SK-N-SH (cell line): ENCODE measurements at regions not wholly inside any gene's neighbourhood (a gene's known extent, or its start where the extent isn't known, plus 50 kb on each side); places are given as distances from the start of the nearest gene placed in this dataset.

Source experiments
- CTCF ChIA-PET: fragments of 300-600, 350-600 bp; formaldehyde crosslinking; extraction: SDS; loops from one replicate; lab custom pipeline; 2021; lab: Yijun Ruan, JAX
- POLR2A ChIA-PET: fragments of 350-600 bp; sonication (Branson Sonifier 250); formaldehyde crosslinking; extraction: SDS; loops from one replicate; lab custom pipeline; 2020; ENCODE audit warnings: antibody characterized with exemption, inconsistent platforms; lab: Yijun Ruan, JAX
- DNase-seq: peaks from one replicate; pipeline ENCODE4 v3.0.0; 2012
- H2AFZ ChIP-seq: fragments of 200-600 bp; sonication (generic); 2 replicates; pipeline ENCODE4 v1.8.1; 2016; ENCODE audit warnings: antibody characterized with exemption, mild to moderate bottlenecking, low read depth
- H3F3A ChIP-seq: fragments of 200-600 bp; sonication (generic); replicated peaks from 2 replicates; pipeline ENCODE3; 2016; ENCODE audit warnings: antibody characterized with exemption, mild to moderate bottlenecking; ENCODE audit not compliant: insufficient read depth
- H3K27ac ChIP-seq, 2 experiments: fragments of 200-500 bp in 1 of 2; fragments of 200-600 bp in 1 of 2; sonication (Bioruptor generic) in 1 of 2; sonication (generic), shearing (Covaris generic) in 1 of 2; 2 replicates each; pipeline versions ENCODE4 v1.5.1 to v1.6.1; 2014 to 2016; ENCODE audit warnings: low read depth in 2 of 2, inconsistent platforms in 1 of 2, low read length in 1 of 2, mild to moderate bottlenecking in 1 of 2, mixed read lengths in 1 of 2
- H3K27me3 ChIP-seq: fragments of 200-600 bp; sonication (generic), shearing (Covaris generic); 2 replicates; pipeline ENCODE4 v1.6.1; 2016; ENCODE audit warnings: mixed run types; ENCODE audit not compliant: insufficient read depth
- H3K36me3 ChIP-seq, 2 experiments: fragments of 200-500 bp in 1 of 2; fragments of 200-600 bp in 1 of 2; sonication (Bioruptor generic) in 1 of 2; sonication (generic) in 1 of 2; replicated peaks in 1 of 2; 2 replicates each; pipeline versions ENCODE3 to v1.5.1; 2014 to 2016; ENCODE audit warnings: low read length in 1 of 2, mild to moderate bottlenecking in 1 of 2; ENCODE audit not compliant: insufficient read depth in 2 of 2, control insufficient read depth in 1 of 2
- H3K4me1 ChIP-seq, 2 experiments: fragments of 200-500 bp in 1 of 2; fragments of 200-600 bp in 1 of 2; sonication (Bioruptor generic) in 1 of 2; sonication (generic), shearing (Covaris generic) in 1 of 2; 2 replicates each; pipeline versions ENCODE4 v1.5.1 to v1.6.1; 2014 to 2016; ENCODE audit warnings: low read depth in 1 of 2, low read length in 1 of 2, mixed run types in 1 of 2; ENCODE audit not compliant: insufficient read depth in 2 of 2, control insufficient read depth in 1 of 2
- H3K4me2 ChIP-seq: fragments of 200-600 bp; sonication (generic), shearing (Covaris generic); 2 replicates; pipeline ENCODE4 v1.6.1; 2017; ENCODE audit warnings: mixed run types
- H3K4me3 ChIP-seq, 2 experiments: fragments of 200-500 bp in 1 of 2; fragments of 200-600 bp in 1 of 2; sonication (Bioruptor generic) in 1 of 2; sonication (generic), shearing (Covaris generic) in 1 of 2; 2 replicates each; pipeline versions ENCODE4 v1.5.1 to v1.8.1; 2014 to 2016; ENCODE audit warnings: low read depth in 2 of 2, inconsistent platforms in 1 of 2, low read length in 1 of 2, mild to moderate bottlenecking in 1 of 2, mixed read lengths in 1 of 2, moderate library complexity in 1 of 2
- H3K79me2 ChIP-seq: fragments of 200-600 bp; sonication (generic); 2 replicates; pipeline ENCODE4 v1.8.1; 2017; ENCODE audit warnings: mild to moderate bottlenecking; ENCODE audit not compliant: insufficient read depth
- H3K9ac ChIP-seq: fragments of 200-600 bp; sonication (generic); 2 replicates; pipeline ENCODE4 v1.6.1; 2017; ENCODE audit warnings: mixed run types
- H3K9me2 ChIP-seq: fragments of 200-600 bp; sonication (generic); 2 replicates; pipeline ENCODE4 v1.6.1; 2017; ENCODE audit warnings: mixed run types
- H3K9me3 ChIP-seq: fragments of 200-600 bp; sonication (generic); 2 replicates; pipeline ENCODE4 v1.6.1; 2017; ENCODE audit warnings: mixed run types, mild to moderate bottlenecking, moderate library complexity
- H4K20me1 ChIP-seq: fragments of 200-600 bp; sonication (generic); 2 replicates; pipeline ENCODE4 v1.6.1; 2017; ENCODE audit warnings: mild to moderate bottlenecking, mixed run types; ENCODE audit not compliant: insufficient read depth
- CHD2 ChIP-seq: fragments of 150-350 bp; IDR thresholded peaks from 2 replicates; pipeline ENCODE4 v1.6.1; 2018; ENCODE audit warnings: low read length; ENCODE audit not compliant: partially characterized antibody
- EZH2phosphoT487 ChIP-seq: fragments of 200-600 bp; sonication (generic); IDR thresholded peaks from 2 replicates; pipeline ENCODE4 v1.6.1; 2017; ENCODE audit warnings: low read depth, mixed run types, mild to moderate bottlenecking, antibody characterized with exemption, moderate library complexity, borderline replicate concordance
- FOSL2 ChIP-seq: IDR thresholded peaks from 2 replicates; pipeline ENCODE4 v1.4.0; 2012; ENCODE audit warnings: low read depth, mild to moderate bottlenecking, moderate library complexity, borderline replicate concordance
- FOXJ3 ChIP-seq: sonication (generic); formaldehyde crosslinking; IDR thresholded peaks from 2 replicates; pipeline ENCODE4 v1.5.1; 2020; ENCODE audit warnings: mild to moderate bottlenecking, missing genetic modification reagents
- NRF1 ChIP-seq: IDR thresholded peaks from 2 replicates; pipeline ENCODE4 v1.6.1; 2012; ENCODE audit warnings: low read depth, mild to moderate bottlenecking, low read length
- POLR2AphosphoS5 ChIP-seq: IDR thresholded peaks from 2 replicates; pipeline ENCODE4 v1.6.1; 2012; ENCODE audit warnings: low read depth, low read length
- RAD21 ChIP-seq: IDR thresholded peaks from 2 replicates; pipeline ENCODE4 v1.6.1; 2012; ENCODE audit warnings: mild to moderate bottlenecking, low read length
- REST ChIP-seq: IDR thresholded peaks from 2 replicates; pipeline ENCODE4 v1.6.1; 2012; ENCODE audit warnings: mild to moderate bottlenecking, low read depth, low read length, moderate library complexity
- RFX5 ChIP-seq: IDR thresholded peaks from 2 replicates; pipeline ENCODE4 v1.6.1; 2012; ENCODE audit warnings: mild to moderate bottlenecking, improper control_type of control experiment, low read length
- SIN3A ChIP-seq: IDR thresholded peaks from 2 replicates; pipeline ENCODE4 v1.6.1; 2012; ENCODE audit warnings: low read depth, mild to moderate bottlenecking, low read length, moderate library complexity, borderline replicate concordance
- SMC3 ChIP-seq: IDR thresholded peaks from 2 replicates; pipeline ENCODE4 v1.6.1; 2012; ENCODE audit warnings: low read depth, low read length, improper control_type of control experiment
- TAF1 ChIP-seq: IDR thresholded peaks from 2 replicates; pipeline ENCODE4 v1.6.1; 2012; ENCODE audit warnings: low read depth, mild to moderate bottlenecking, low read length, moderate library complexity, borderline replicate concordance
- TCF12 ChIP-seq: IDR thresholded peaks from 2 replicates; pipeline ENCODE4 v1.4.0; 2012
- TEAD4 ChIP-seq: IDR thresholded peaks from 2 replicates; pipeline ENCODE4 v1.4.0; 2012; ENCODE audit warnings: mild to moderate bottlenecking, borderline replicate concordance; ENCODE audit not compliant: insufficient read depth
- USF1 ChIP-seq: IDR thresholded peaks from 2 replicates; pipeline ENCODE4 v1.4.0; 2012; ENCODE audit warnings: low read depth, borderline replicate concordance
- USF2 ChIP-seq: fragments of 150-350 bp; IDR thresholded peaks from 2 replicates; pipeline ENCODE4 v1.6.1; 2017; ENCODE audit warnings: antibody characterized with exemption, low read length, low read depth, borderline replicate concordance
- ZBTB33 ChIP-seq: IDR thresholded peaks from 2 replicates; pipeline ENCODE4 v1.4.0; 2012; ENCODE audit warnings: low read depth, borderline replicate concordance
- WGBS: methylation state at CpG from one replicate; pipeline ENCODE4 v1.1.6; 2017; ENCODE audit warnings: low lambda C conversion rate; 5-methylcytosine and 5-hydroxymethylcytosine counted together
- TF ChIP-seq, protein P1 (sequence below): fragments of 200-600 bp; sonication (generic); IDR thresholded peaks from 2 replicates; pipeline ENCODE4 v1.6.1; 2017; ENCODE audit warnings: antibody characterized with exemption, mild to moderate bottlenecking, moderate library complexity
- TF ChIP-seq, protein P2 (sequence below): fragments of 150-350 bp; IDR thresholded peaks from 2 replicates; pipeline ENCODE4 v1.6.1; 2016; ENCODE audit warnings: mild to moderate bottlenecking, low read depth, low read length

- Histone ChIP-seq H3K27me3 (no peaks in the 10 kb centered on the region; the same call in 1 of the 2 replicates), H3K36me3 (no peaks in the 10 kb centered on the region), H3K27ac (no peak overlapping the region), H3K79me2 (no peaks in the 10 kb centered on the region), H3K9me2 (no peaks in the 10 kb centered on the region), H3K4me2 (no peak overlapping the region), H4K20me1 (no peaks in the 10 kb centered on the region), H3K9ac (no peak overlapping the region), H3K9me3 (no peaks in the 10 kb centered on the region), H3K4me1 (no peaks in the 10 kb centered on the region), H3F3A (no peaks in the 10 kb centered on the region), H3K4me3 (no peak overlapping the region), H2AFZ (no peak overlapping the region)
- ChIA-PET POLR2A (no interaction called here), CTCF (interaction anchor here (0.9 to 1.2 kb wide), 2 partner anchors 18 to 346 kb away, joined by 3 read pairs; no protein-coding TSS in a partner anchor)
- DNase-seq = no peak
- WGBS = 63% methylated on average over 28 of the region's 32 CpGs
- no peak for TF ChIP-seq EZH2phosphoT487
- no peak for TF ChIP-seq TEAD4
- no peak for TF ChIP-seq RFX5
- no peak for TF ChIP-seq NRF1
- TF ChIP-seq, protein P1, sequence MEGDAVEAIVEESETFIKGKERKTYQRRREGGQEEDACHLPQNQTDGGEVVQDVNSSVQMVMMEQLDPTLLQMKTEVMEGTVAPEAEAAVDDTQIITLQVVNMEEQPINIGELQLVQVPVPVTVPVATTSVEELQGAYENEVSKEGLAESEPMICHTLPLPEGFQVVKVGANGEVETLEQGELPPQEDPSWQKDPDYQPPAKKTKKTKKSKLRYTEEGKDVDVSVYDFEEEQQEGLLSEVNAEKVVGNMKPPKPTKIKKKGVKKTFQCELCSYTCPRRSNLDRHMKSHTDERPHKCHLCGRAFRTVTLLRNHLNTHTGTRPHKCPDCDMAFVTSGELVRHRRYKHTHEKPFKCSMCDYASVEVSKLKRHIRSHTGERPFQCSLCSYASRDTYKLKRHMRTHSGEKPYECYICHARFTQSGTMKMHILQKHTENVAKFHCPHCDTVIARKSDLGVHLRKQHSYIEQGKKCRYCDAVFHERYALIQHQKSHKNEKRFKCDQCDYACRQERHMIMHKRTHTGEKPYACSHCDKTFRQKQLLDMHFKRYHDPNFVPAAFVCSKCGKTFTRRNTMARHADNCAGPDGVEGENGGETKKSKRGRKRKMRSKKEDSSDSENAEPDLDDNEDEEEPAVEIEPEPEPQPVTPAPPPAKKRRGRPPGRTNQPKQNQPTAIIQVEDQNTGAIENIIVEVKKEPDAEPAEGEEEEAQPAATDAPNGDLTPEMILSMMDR = no peak
- no peak for TF ChIP-seq TCF12
- no peak for TF ChIP-seq FOXJ3 (CRISPR knock-in tag)
- TF ChIP-seq ZBTB33 = no peak
- TF ChIP-seq REST = no peak
- TF ChIP-seq SMC3 = no peak
- no peak for TF ChIP-seq TAF1
- TF ChIP-seq CHD2 = no peak
- TF ChIP-seq RAD21 = no peak
- no peak for TF ChIP-seq USF2
- TF ChIP-seq, protein P2, sequence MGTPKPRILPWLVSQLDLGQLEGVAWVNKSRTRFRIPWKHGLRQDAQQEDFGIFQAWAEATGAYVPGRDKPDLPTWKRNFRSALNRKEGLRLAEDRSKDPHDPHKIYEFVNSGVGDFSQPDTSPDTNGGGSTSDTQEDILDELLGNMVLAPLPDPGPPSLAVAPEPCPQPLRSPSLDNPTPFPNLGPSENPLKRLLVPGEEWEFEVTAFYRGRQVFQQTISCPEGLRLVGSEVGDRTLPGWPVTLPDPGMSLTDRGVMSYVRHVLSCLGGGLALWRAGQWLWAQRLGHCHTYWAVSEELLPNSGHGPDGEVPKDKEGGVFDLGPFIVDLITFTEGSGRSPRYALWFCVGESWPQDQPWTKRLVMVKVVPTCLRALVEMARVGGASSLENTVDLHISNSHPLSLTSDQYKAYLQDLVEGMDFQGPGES = no peak
- TF ChIP-seq FOSL2 = no peak
- TF ChIP-seq USF1 = no peak
- TF ChIP-seq SIN3A = no peak
- no peak for TF ChIP-seq POLR2AphosphoS5
These were observed 177.1 kb downstream of the BRD1 start for GRCh38 chr22:49650336-49651241.
